ENCODE measurements at regions not wholly inside any gene's neighbourhood (a gene's known extent, or its start where the extent isn't known, plus 50 kb on each side); places are given as distances from the start of the nearest gene placed in this dataset.
A peak's percentile ranks its signal among the peaks of the same experiment; 100 is the strongest.
"Not testable (repeated sequence)": the region's sequence is repeated elsewhere in the genome, so short reads cannot be mapped to it uniquely, and the experiment has no call there.

DNA sequence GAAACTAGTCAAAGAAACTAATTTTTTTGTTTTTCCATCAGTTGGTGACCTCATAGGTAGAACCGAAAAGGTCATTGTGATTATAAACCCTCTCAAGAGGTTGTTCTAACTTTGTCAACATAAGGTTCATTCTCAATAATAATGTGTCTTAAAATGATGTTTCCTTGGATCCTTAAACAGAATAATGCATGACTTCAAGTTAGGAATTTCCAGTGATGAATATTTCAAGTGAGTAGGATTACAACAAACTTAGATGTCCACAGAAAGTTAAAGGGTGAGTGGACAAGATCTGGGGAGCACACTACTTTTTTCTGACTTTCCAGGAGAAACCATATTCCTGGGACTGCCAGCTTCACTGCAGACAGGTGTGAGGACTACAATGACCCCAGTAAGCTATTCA, 239.0 kb upstream of the PTGER4 start:
- POLR2A ChIA-PET (ENCODE audit: low non-redundant PET), result no interaction called here
- no peak for TF ChIP-seq CTCF (conservative IDR thresholded peaks at IDR 0.05; ENCODE audit: low read depth)
- H3K27ac ChIP-seq, result no peak overlapping the region
- CTCF ChIA-PET, result interaction anchor here (0.6 kb wide), 1 partner anchor 495 kb away, joined by 3 read pairs; no protein-coding TSS in a partner anchor
- no peak for DNase-seq (ENCODE audit: low spot score)

DNA sequence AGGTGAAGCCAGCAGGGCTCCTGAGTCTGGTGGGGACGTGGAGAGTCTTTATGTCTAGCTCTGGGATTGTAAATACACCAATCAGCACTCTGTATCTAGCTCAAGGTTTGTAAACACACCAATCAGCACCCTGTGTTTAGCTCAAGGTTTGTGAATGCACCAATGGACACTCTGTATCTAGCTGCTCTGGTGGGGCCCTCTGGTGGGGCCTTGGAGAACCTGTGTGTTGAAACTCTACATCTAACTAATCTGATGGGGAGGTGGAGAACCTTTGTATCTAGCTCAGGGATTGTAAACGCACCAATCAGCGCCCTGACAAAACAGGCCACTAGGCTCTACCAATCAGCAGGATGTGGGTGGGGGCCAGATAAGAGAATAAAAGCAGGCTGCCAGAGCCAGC, 240.6 kb upstream of the PTGER4 start:
- POLR2A ChIA-PET (ENCODE audit: low non-redundant PET); DNase-seq (ENCODE audit: low spot score); H3K27ac ChIP-seq: not testable (repeated sequence)
- CTCF ChIA-PET, result interaction anchor here (1.1 kb wide), 1 partner anchor 57 kb away, joined by 4 read pairs; no protein-coding TSS in a partner anchor

- POLR2A ChIA-PET (ENCODE audit: low non-redundant PET); DNase-seq (ENCODE audit: low spot score); H3K27ac ChIP-seq: not testable (repeated sequence)
- CTCF ChIA-PET, result interaction anchor here (1.1 kb wide), 1 partner anchor 57 kb away, joined by 4 read pairs; no protein-coding TSS in a partner anchor
Observed at GRCh38 chr5:40438646-40439045, 241.1 kb upstream of the PTGER4 start.

GRCh38 chr5:40437452-40437861, 242.3 kb upstream of the PTGER4 start:
- peak; percentile 76 for DNase-seq (ENCODE audit: low spot score)
- CTCF ChIA-PET, result interaction anchor here (0.6 kb wide), 1 partner anchor 13 kb away, joined by 3 read pairs; no protein-coding TSS in a partner anchor
- no peak overlapping the region for H3K27ac ChIP-seq
- POLR2A ChIA-PET (ENCODE audit: low non-redundant PET), result no interaction called here
- no peak for TF ChIP-seq CTCF (conservative IDR thresholded peaks at IDR 0.05; ENCODE audit: low read depth)

- no peak for TF ChIP-seq CTCF (conservative IDR thresholded peaks at IDR 0.05; ENCODE audit: low read depth)
- CTCF ChIA-PET, result interaction anchor here (0.6 to 0.7 kb wide), 2 partner anchors 12 to 25 kb away, joined by 3 read pairs; no protein-coding TSS in a partner anchor
- H3K27ac ChIP-seq, result no peak overlapping the region
- POLR2A ChIA-PET (ENCODE audit: low non-redundant PET), result no interaction called here
- DNase-seq (ENCODE audit: low spot score), result no peak
Observed at GRCh38 chr5:40436535-40437237, 243.0 kb upstream of the PTGER4 start.

DNA sequence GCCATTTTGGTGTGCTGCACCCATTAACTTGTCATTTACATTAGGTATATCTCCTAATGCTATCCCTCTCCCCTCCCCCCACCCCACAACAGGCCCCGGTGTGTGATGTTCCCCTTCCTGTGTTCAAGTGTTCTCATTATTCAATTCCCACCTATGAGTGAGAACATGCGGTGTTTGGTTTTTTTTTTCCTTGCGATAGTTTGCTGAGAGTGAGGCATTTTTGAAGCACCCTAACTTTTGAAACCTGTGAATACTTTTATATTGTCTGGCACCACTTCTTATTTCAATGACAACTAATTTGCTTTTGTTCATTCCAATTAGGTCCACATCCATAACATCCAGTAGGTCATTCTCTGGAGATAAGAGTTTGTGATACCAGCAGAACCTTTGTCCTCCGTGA, 244.0 kb upstream of the PTGER4 start:
- POLR2A ChIA-PET (ENCODE audit: low non-redundant PET); DNase-seq (ENCODE audit: low spot score); CTCF ChIA-PET; H3K27ac ChIP-seq: not testable (repeated sequence)

GRCh38 chr5:40432836-40433235, 246.9 kb upstream of the PTGER4 start:
- TF ChIP-seq CTCF (conservative IDR thresholded peaks at IDR 0.05; ENCODE audit: low read depth), result no peak
- DNase-seq (ENCODE audit: low spot score), result no peak
- CTCF ChIA-PET, result no interaction called here
- POLR2A ChIA-PET (ENCODE audit: low non-redundant PET), result no interaction called here
- H3K27ac ChIP-seq, result no peak overlapping the region

DNA sequence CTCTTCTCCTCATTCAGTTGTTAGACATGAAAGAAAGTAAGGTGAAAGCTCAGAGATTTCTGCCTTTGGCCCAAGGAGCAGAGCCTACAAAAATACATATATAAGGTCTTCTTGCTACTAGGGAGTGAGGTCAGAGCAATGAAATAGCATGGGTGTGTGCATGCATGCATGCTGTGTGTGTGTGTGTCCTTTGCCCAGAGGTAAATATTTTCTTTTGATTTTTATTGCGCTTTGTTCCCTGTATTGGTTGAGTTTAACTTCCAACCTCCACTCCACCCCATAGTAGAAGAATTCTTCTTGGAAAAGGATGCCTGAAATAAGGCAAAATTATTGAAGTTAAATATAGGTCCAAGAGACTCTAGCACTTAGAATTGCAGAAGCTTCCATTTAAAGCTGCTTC, 248.0 kb upstream of the PTGER4 start:
- H3K27ac ChIP-seq, result no peak overlapping the region
- ChIA-PET POLR2A (ENCODE audit: low non-redundant PET) (no interaction called here), CTCF (no interaction called here)

More for the DNA sequence above, 248.0 kb upstream of the PTGER4 start:
- no peak for DNase-seq (ENCODE audit: low spot score)
- no peak for TF ChIP-seq CTCF (conservative IDR thresholded peaks at IDR 0.05; ENCODE audit: low read depth)
